ENCODE measurements at regions not wholly inside any gene's neighbourhood (a gene's known extent, or its start where the extent isn't known, plus 50 kb on each side); places are given as distances from the start of the nearest gene placed in this dataset.

DNA sequence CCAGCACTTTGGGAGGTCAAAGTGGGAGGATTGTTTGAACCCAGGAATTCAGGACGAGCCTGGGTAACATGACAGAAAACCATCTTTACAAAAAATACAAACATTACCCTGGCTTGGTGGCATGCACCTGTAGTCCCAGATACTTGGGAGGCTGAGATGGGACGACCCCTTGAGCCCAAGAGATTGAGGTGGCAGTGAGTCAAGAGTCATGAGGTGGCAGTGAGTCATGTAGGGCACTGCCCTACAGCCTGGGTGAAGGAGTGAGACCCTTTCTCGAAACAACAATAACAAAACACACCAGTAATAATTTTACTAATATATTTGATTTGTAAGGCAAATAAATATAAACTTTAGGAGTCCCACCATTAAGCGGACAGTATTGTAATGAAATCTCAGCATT is 1906.2 kb downstream of the NCAM2 start:
- Histone ChIP-seq H4K20me1 (ENCODE audit: insufficient read depth, low read depth, low read length) (no peaks in the 10 kb centered on the region), H3K9ac (ENCODE audit: low read length) (no peak overlapping the region), H3K4me1 (ENCODE audit: low read length) (no peaks in the 10 kb centered on the region), H3K9me3 (ENCODE audit: low read length) (peaks cover 22% of the 10 kb centered on the region), H3K79me2 (ENCODE audit: low read length) (no peaks in the 10 kb centered on the region), H3K27ac (ENCODE audit: low read length) (no peak overlapping the region), H3K9me2 (replicated peaks; ENCODE audit: insufficient read depth, low read length) (no peaks in the 10 kb centered on the region), H3K27me3 (ENCODE audit: low read length) (no peaks in the 10 kb centered on the region), H2AFZ (ENCODE audit: low read length) (no peak overlapping the region), H3K36me3 (ENCODE audit: insufficient read depth, low read length) (no peaks in the 10 kb centered on the region), H3K4me3 (ENCODE audit: low read length) (no peak overlapping the region), H3K4me2 (ENCODE audit: low read depth, low read length, poor library complexity, severe bottlenecking) (no peak overlapping the region)
- DNase-seq, result no peak

DNA sequence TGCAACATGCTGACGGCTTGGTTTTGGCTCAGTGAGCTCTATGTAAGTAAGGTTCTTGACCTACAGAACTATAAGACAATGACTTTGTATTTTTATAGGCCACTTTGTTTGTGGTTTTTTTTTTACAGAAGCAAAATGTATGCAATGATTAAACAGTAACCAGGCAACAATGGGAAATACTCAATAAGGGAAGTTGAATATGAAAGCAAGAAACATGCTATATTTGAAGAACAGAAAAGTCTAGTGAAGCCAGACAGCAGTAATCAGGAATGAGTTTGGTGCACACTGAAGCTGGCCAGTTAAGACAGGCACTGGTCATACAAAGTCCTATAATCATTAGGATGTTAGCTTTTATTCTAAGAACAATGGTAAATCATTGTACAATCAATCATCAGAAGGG is 1926.8 kb downstream of the NCAM2 start:
- no peaks in the 10 kb centered on the region for H3K4me1 ChIP-seq (ENCODE audit: low read length)
- H3K9me2 ChIP-seq (replicated peaks; ENCODE audit: insufficient read depth, low read length), result no peaks in the 10 kb centered on the region
- DNase-seq, result no peak
- H3K27ac ChIP-seq (ENCODE audit: low read length), result no peak overlapping the region
- H3K9ac ChIP-seq (ENCODE audit: low read length), result no peak overlapping the region
- no peaks in the 10 kb centered on the region for H3K27me3 ChIP-seq (ENCODE audit: low read length)
- no peak overlapping the region for H3K4me3 ChIP-seq (ENCODE audit: low read length)
- no peak overlapping the region for H3K4me2 ChIP-seq (ENCODE audit: low read depth, low read length, poor library complexity, severe bottlenecking)
- 0 out of 2 replicates have a peak, but pooled peaks cover 4% of the 10 kb centered on the region for H3K9me3 ChIP-seq (ENCODE audit: low read length)
- H4K20me1 ChIP-seq (ENCODE audit: insufficient read depth, low read depth, low read length), result no peaks in the 10 kb centered on the region
- H3K36me3 ChIP-seq (ENCODE audit: insufficient read depth, low read length), result no peaks in the 10 kb centered on the region
- H2AFZ ChIP-seq (ENCODE audit: low read length), result no peak overlapping the region
- H3K79me2 ChIP-seq (ENCODE audit: low read length), result no peaks in the 10 kb centered on the region

DNA sequence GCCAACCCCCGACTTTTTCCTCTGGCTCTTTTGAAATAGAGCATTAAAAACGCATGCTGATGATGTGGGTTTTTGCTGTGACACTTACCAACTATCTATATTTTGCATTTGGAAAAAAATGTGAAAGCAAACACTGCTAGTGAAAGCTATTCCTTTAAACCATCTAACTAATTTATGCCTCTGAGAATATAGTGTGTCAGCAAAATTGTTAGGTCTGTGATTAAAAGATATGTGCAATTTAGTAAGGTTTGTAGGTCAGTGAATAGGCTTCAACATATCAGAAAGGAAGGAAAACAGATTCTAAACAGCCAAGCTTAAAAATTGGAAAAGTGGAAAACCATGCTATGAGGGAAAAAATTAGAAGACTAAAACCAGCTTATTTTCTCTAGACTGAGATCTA is 1929.3 kb downstream of the NCAM2 start:
- no peak overlapping the region for H3K4me3 ChIP-seq (ENCODE audit: low read length)
- H3K27me3 ChIP-seq (ENCODE audit: low read length), result no peaks in the 10 kb centered on the region
- no peaks in the 10 kb centered on the region for H3K4me1 ChIP-seq (ENCODE audit: low read length)
- no peak for DNase-seq
- no peaks in the 10 kb centered on the region for H3K36me3 ChIP-seq (ENCODE audit: insufficient read depth, low read length)
- no peaks in the 10 kb centered on the region for H4K20me1 ChIP-seq (ENCODE audit: insufficient read depth, low read depth, low read length)
- no peaks in the 10 kb centered on the region for H3K79me2 ChIP-seq (ENCODE audit: low read length)
- no peak overlapping the region for H3K4me2 ChIP-seq (ENCODE audit: low read depth, low read length, poor library complexity, severe bottlenecking)
- no peaks in the 10 kb centered on the region for H3K9me2 ChIP-seq (replicated peaks; ENCODE audit: insufficient read depth, low read length)
- no peak overlapping the region for H3K9ac ChIP-seq (ENCODE audit: low read length)
- H2AFZ ChIP-seq (ENCODE audit: low read length), result no peak overlapping the region
- H3K9me3 ChIP-seq (ENCODE audit: low read length), result 0 out of 2 replicates have a peak, but pooled peaks cover 11% of the 10 kb centered on the region
- no peak overlapping the region for H3K27ac ChIP-seq (ENCODE audit: low read length)

DNA sequence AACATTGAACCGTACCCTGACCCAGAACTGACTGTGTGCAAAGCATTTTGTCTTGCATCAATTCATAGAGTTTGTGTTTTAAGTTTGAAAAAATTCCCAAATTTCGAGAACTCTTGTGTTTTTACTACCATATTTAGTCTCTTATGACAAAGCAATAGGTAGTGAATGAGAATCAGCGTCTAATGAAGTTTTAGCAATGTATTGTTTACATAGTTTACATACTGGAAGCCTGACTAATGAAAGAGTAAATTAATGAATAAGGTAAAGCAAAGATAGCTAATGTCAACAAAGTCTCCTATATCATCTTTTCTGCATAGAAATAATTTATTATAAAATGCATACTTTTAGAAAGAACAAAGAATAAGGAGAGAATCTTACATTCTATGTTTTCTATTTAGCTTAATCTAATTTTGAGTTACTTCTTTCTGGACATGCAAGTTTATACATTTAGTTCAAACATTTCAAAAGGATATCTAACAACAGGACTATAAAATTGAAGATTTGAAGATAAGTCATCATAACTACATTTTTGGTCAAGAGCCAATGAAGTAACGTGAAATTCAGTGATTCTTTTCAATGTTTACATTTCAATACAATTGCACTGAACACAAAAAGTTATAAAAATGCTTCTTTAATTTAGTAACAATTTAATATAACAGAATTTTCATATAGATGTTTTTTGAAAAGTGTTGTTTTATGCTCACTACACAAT is 1943.7 kb downstream of the NCAM2 start:
- no peaks in the 10 kb centered on the region for H3K36me3 ChIP-seq (ENCODE audit: insufficient read depth, low read length)
- no peaks in the 10 kb centered on the region for H4K20me1 ChIP-seq (ENCODE audit: insufficient read depth, low read depth, low read length)
- H3K4me3 ChIP-seq (ENCODE audit: low read length), result no peak overlapping the region
- no peak overlapping the region for H3K9ac ChIP-seq (ENCODE audit: low read length)
- H3K9me3 ChIP-seq (ENCODE audit: low read length), result peaks cover 27% of the 10 kb centered on the region
- H3K4me2 ChIP-seq (ENCODE audit: low read depth, low read length, poor library complexity, severe bottlenecking), result no peak overlapping the region
- DNase-seq, result no peak
- no peaks in the 10 kb centered on the region for H3K27me3 ChIP-seq (ENCODE audit: low read length)
- H2AFZ ChIP-seq (ENCODE audit: low read length), result no peak overlapping the region
- H3K4me1 ChIP-seq (ENCODE audit: low read length), result no peaks in the 10 kb centered on the region
- H3K9me2 ChIP-seq (replicated peaks; ENCODE audit: insufficient read depth, low read length), result no peaks in the 10 kb centered on the region
- H3K79me2 ChIP-seq (ENCODE audit: low read length), result no peaks in the 10 kb centered on the region
- H3K27ac ChIP-seq (ENCODE audit: low read length), result no peak overlapping the region

DNA sequence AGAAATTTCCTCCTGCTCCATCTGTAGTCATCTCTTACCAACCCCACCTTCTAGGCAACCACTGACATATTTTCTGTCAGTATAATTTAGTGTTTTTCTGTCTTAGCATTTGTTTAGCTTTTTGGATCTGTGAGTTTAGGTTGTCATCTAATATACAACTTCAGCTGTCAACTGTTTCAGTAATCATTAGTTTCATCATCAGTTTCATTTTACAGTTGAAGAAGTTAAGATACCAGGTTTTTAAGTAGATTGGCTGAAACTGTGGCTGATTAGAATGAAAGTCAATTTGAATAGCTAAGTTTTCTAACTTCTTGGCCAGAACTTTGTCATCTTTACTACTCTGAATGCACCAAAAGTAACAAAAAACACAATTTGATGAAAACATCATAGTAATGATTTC is 1957.3 kb downstream of the NCAM2 start:
- H3K9ac ChIP-seq (ENCODE audit: low read length), result no peak overlapping the region

DNA sequence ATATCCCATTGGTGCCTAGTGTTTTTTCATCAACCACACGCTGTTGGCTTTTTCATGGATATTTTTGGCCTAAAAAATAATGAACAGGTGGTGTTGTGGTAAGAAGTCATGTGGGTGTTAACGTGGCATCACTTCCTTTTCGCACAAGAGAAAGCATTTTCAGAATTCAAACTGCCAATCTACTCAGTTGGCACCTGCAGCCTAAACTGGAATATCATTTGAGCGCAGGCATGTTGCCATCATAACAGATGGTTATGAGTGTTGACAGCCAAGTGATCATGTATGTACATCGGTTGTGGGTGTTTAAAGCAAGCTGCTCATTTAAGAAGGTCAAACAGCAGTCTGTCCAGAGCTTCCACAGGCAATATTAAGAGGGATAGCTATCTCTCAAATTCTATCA is 1963.0 kb downstream of the NCAM2 start:
- Histone ChIP-seq H3K4me2 (ENCODE audit: low read depth, low read length, poor library complexity, severe bottlenecking) (no peak overlapping the region), H3K79me2 (ENCODE audit: low read length) (no peaks in the 10 kb centered on the region), H3K27me3 (ENCODE audit: low read length) (no peaks in the 10 kb centered on the region), H3K9me2 (replicated peaks; ENCODE audit: insufficient read depth, low read length) (no peaks in the 10 kb centered on the region), H3K9me3 (ENCODE audit: low read length) (peaks cover 37% of the 10 kb centered on the region), H4K20me1 (ENCODE audit: insufficient read depth, low read depth, low read length) (no peaks in the 10 kb centered on the region), H3K4me3 (ENCODE audit: low read length) (no peak overlapping the region), H2AFZ (ENCODE audit: low read length) (no peak overlapping the region), H3K4me1 (ENCODE audit: low read length) (no peaks in the 10 kb centered on the region), H3K36me3 (ENCODE audit: insufficient read depth, low read length) (no peaks in the 10 kb centered on the region), H3K9ac (ENCODE audit: low read length) (no peak overlapping the region), H3K27ac (ENCODE audit: low read length) (no peak overlapping the region)
- no peak for DNase-seq

More for the DNA sequence above, 1957.3 kb downstream of the NCAM2 start:
- H3K27me3 ChIP-seq (ENCODE audit: low read length), result no peaks in the 10 kb centered on the region
- no peaks in the 10 kb centered on the region for H3K36me3 ChIP-seq (ENCODE audit: insufficient read depth, low read length)
- H3K27ac ChIP-seq (ENCODE audit: low read length), result no peak overlapping the region
- no peak for DNase-seq
- no peak overlapping the region for H3K4me2 ChIP-seq (ENCODE audit: low read depth, low read length, poor library complexity, severe bottlenecking)
- H2AFZ ChIP-seq (ENCODE audit: low read length), result no peak overlapping the region
- peaks cover 32% of the 10 kb centered on the region for H3K9me3 ChIP-seq (ENCODE audit: low read length)
- no peaks in the 10 kb centered on the region for H4K20me1 ChIP-seq (ENCODE audit: insufficient read depth, low read depth, low read length)
- H3K4me3 ChIP-seq (ENCODE audit: low read length), result 0 out of 2 replicates have a peak overlapping the region, but pooled peaks have one; percentile 19
- no peaks in the 10 kb centered on the region for H3K9me2 ChIP-seq (replicated peaks; ENCODE audit: insufficient read depth, low read length)
- no peaks in the 10 kb centered on the region for H3K4me1 ChIP-seq (ENCODE audit: low read length)
- H3K79me2 ChIP-seq (ENCODE audit: low read length), result no peaks in the 10 kb centered on the region

DNA sequence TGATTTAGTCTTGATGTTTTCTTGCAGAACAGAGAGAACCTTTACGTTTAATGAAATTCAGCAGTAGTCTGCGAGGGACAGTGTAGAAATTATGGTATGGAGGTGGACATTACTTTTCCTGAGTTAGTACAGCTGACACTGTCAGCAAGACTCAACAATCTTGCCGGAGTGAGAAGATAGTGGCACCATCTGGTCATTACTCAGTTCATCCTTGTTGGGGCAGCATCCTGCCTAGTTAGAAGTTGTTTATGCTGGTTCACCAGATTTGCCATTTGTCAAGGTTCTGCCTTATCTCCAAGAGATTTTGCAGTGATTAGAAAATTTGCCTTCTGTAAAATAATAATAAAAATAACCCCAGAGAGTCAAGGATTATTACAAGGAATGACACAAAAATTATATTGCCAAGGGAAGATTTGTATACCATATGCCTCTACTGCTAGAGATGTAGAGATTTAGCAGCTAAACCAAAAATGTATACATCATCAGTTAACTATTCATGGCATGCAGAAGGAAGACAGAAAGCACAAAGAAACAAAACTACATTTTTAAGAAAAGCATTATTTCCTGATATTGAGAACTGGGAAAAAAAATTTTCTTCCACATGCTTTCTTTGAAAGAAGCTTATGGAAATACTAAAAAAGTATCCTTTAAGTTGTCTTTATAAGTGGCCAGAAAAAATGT is 1967.4 kb downstream of the NCAM2 start:
- H3K27ac ChIP-seq (ENCODE audit: low read length), result no peak overlapping the region
- no peaks in the 10 kb centered on the region for H3K4me1 ChIP-seq (ENCODE audit: low read length)
- H3K4me3 ChIP-seq (ENCODE audit: low read length), result no peak overlapping the region
- no peak overlapping the region for H3K4me2 ChIP-seq (ENCODE audit: low read depth, low read length, poor library complexity, severe bottlenecking)
- no peak overlapping the region for H3K9ac ChIP-seq (ENCODE audit: low read length)
- no peaks in the 10 kb centered on the region for H3K27me3 ChIP-seq (ENCODE audit: low read length)
- no peaks in the 10 kb centered on the region for H3K79me2 ChIP-seq (ENCODE audit: low read length)
- H2AFZ ChIP-seq (ENCODE audit: low read length), result no peak overlapping the region
- H3K9me3 ChIP-seq (ENCODE audit: low read length), result peaks cover 53% of the 10 kb centered on the region
- no peaks in the 10 kb centered on the region for H3K36me3 ChIP-seq (ENCODE audit: insufficient read depth, low read length)
- no peak for DNase-seq
- H3K9me2 ChIP-seq (replicated peaks; ENCODE audit: insufficient read depth, low read length), result no peaks in the 10 kb centered on the region
- H4K20me1 ChIP-seq (ENCODE audit: insufficient read depth, low read depth, low read length), result no peaks in the 10 kb centered on the region

DNA sequence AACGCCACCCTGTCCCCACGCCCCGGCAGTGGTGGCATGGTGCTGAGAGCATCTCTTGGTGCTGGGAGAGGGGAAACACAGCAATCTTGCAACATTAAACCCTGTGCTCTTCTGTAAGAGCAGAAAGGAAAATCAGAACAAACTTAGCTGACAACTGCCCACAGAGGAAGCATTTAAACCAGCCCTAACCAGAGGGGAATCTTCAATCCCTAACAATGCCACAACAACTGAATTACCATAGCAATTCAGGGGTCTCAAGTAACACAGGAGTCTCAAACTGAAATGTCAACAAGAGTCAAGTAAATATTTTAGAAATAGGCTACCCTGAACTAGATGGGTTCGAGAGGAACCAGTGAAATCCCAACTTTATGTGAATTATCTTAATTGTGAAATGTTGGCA is 1983.6 kb downstream of the NCAM2 start:
- no peak overlapping the region for H3K27ac ChIP-seq (ENCODE audit: low read length)
- peaks cover 43% of the 10 kb centered on the region for H3K9me3 ChIP-seq (ENCODE audit: low read length)
- H2AFZ ChIP-seq (ENCODE audit: low read length), result no peak overlapping the region
- no peaks in the 10 kb centered on the region for H4K20me1 ChIP-seq (ENCODE audit: insufficient read depth, low read depth, low read length)
- H3K4me2 ChIP-seq (ENCODE audit: low read depth, low read length, poor library complexity, severe bottlenecking), result no peak overlapping the region
- no peaks in the 10 kb centered on the region for H3K4me1 ChIP-seq (ENCODE audit: low read length)
- no peak for DNase-seq
- no peaks in the 10 kb centered on the region for H3K36me3 ChIP-seq (ENCODE audit: insufficient read depth, low read length)
- no peak overlapping the region for H3K9ac ChIP-seq (ENCODE audit: low read length)
- H3K9me2 ChIP-seq (replicated peaks; ENCODE audit: insufficient read depth, low read length), result no peaks in the 10 kb centered on the region
- H3K27me3 ChIP-seq (ENCODE audit: low read length), result no peaks in the 10 kb centered on the region
- no peak overlapping the region for H3K4me3 ChIP-seq (ENCODE audit: low read length)
- no peaks in the 10 kb centered on the region for H3K79me2 ChIP-seq (ENCODE audit: low read length)

Measured in Karpas-422 (cell line).